GM12872 (cell line): ENCODE measurements at regions not wholly inside any gene's neighbourhood (a gene's known extent, or its start where the extent isn't known, plus 50 kb on each side); places are given as distances from the start of the nearest gene placed in this dataset.

Experiments
- TF ChIP-seq, protein P1 (sequence below): IDR thresholded peaks from 3 replicates; pipeline ENCODE4 v1.5.1; 2011; ENCODE audit warnings: low read depth, mild to moderate bottlenecking, low read length, moderate library complexity; ENCODE audit not compliant: insufficient read depth

DNA sequence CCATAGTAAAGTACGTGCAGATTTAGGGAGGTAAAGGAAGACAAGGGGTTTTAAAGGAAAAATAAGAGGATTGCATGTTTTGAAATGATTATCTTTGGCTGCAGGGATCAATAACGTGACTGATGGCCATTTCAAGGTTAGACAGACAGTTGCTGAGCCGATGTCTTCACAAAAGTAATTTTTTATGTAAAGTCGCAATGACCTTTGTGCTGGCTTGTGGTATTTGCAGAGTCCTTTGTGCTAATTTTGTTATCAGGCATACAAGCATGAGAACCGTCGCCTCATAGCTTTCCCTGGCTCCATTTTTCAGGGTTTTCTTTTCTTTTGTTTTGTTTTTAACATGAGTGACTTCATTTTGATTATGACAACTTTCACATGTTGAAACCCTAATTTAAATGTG is 605.7 kb upstream of the GJE1 start:
- TF ChIP-seq, protein P1, sequence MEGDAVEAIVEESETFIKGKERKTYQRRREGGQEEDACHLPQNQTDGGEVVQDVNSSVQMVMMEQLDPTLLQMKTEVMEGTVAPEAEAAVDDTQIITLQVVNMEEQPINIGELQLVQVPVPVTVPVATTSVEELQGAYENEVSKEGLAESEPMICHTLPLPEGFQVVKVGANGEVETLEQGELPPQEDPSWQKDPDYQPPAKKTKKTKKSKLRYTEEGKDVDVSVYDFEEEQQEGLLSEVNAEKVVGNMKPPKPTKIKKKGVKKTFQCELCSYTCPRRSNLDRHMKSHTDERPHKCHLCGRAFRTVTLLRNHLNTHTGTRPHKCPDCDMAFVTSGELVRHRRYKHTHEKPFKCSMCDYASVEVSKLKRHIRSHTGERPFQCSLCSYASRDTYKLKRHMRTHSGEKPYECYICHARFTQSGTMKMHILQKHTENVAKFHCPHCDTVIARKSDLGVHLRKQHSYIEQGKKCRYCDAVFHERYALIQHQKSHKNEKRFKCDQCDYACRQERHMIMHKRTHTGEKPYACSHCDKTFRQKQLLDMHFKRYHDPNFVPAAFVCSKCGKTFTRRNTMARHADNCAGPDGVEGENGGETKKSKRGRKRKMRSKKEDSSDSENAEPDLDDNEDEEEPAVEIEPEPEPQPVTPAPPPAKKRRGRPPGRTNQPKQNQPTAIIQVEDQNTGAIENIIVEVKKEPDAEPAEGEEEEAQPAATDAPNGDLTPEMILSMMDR = no peak

DNA sequence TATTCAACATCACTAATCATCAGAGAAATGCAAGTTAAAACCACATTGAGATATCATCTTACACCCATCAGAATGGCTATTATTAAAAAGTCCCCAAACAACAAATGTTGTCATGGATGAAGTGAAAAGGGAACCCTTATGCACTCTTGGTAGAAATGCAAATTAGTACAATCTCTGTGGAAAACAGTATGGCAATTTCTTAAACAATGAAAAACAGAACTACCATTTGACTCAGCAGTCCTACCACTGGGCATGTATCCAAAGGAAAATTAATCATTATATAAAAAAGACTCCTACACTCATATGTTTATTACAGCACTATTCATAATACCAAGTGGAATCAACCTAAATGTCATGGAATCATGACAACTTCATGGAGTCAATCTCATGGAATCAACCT is 611.3 kb upstream of the GJE1 start:
- TF ChIP-seq, protein P1 = no peak

GRCh38 chr6:141513830-141514229 is 618.9 kb upstream of the GJE1 start:
- TF ChIP-seq, protein P1 = no peak

GRCh38 chr6:141510803-141511202 is 621.9 kb upstream of the GJE1 start:
- TF ChIP-seq, protein P1 = no peak

- TF ChIP-seq, protein P1 = no peak
These were observed 631.1 kb upstream of the GJE1 start for GRCh38 chr6:141501616-141502015.

DNA sequence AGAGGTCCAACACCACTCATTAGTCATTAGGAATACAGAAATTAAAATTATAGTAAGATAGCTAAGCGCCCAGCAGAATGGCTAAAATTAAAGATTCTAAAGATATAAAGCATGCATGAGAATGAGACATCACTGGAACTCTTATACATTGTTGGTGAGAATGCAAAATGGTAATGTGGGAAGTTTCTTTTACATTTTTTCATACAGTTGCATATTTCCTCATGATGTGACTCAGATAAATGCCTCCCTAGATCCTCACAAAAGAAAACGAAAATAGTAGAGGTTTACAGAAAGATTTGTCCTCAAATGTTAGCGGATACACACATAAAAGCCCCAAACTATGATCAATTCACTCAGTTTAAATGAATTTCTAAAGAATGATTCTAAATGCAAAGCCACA is 633.7 kb upstream of the GJE1 start:
- TF ChIP-seq, protein P1 = no peak

DNA sequence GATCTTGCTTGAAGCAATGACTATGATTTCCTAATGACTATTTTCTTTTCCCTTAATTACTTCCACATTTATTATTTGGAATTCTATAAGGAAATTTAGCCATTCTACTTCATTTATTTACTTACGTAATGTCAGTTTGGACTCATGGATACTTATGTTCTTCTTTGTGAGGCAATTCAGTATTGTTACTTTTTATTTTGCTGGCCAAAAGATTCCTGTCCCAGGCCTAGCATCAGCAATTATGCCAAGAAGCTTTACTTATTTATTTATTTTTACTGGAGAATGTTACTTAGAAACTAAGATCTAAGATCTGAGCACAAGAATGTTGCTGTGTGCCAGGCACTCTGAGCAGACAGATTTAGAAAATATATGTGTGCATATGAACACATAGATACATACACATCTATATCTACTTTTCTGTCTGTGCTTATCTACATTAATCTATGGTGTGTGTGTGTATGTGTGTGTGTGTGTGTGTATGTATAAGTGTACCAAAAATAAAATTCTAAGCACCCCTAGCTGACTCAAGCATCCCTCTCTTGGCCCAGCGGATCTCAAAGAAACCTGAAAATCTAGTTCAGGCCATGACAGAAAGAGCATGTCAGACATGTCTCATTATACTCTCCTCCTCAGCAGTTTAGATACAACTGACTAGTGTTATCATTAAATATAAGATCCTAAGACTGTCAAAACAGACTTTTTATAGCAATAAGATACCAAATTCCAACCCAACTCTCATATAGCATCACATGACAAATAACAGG is 640.0 kb upstream of the GJE1 start:
- TF ChIP-seq, protein P1 = no peak
